GM18907 (cell line): ENCODE measurements at regions not wholly inside any gene's neighbourhood (a gene's known extent, or its start where the extent isn't known, plus 50 kb on each side); places are given as distances from the start of the nearest gene placed in this dataset.

Experiments
- ATAC-seq: cut with Tn5 transposase; IDR thresholded peaks from one replicate; pipeline ENCODE4 v1.9.1; 2021; ENCODE audit warnings: mild to moderate bottlenecking, moderate library complexity; ENCODE audit not compliant: unreplicated experiment

DNA sequence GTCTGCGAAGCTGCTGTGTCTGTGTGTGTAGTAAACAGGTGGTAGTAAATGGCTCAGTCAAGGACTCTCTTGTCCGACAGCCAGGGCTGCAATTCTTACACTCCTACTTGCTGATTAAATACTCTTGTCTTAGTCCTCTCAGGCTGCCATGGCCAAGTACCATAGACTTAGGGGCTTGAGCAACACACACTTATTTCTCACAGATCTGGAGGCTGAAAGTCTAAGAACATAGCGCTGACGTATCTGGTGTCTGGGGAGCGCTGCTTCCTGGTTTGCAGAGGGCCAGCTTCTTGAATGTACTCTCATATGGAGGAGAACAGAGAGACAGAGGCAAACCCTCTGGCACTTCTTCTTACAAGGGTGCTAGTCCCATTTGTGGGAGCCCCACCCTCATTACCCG is 411.0 kb downstream of the MED10 start:
- ATAC-seq: no peak

DNA sequence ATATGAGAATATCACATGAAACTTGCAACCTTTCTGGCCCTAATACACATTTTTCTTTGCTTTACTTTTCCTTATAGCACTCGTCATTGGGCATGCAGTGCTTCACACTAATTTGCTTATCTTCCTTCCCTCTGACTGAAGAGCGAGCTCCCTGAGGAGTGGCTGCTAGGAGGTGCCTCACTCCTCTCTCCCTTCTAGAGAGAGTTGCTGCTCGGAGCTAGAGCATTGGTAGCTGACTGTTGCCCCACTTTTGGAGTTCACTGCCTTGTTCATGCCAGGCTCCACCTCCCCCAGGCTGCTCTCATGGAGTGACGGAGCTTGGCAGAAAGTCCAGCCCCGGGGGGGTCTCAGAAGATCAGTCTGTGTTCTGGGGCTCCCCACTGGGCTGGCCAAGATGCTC is 413.2 kb downstream of the MED10 start:
- no peak for ATAC-seq

DNA sequence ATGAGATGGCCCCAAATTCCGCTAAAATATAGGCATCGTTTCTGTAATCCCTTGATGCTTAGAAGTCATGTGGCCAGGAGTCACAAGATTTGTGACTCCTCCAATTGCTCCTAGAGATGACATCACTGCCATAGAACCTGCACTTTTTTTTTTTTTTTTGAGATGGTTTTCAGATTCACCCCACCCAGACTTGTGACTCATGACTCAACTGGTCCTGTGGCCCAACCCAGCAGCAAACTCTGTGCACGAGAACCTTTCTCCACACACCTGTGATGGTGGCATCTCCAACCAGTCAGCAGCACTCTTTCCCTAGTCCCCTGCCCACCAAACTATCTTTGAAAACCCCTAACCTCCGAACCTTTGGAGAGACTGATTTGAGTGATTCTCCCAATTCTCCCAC is 414.0 kb downstream of the MED10 start:
- no peak for ATAC-seq

- no peak for ATAC-seq
Measured at GRCh38 chr5:5957737-5958136, 420.6 kb downstream of the MED10 start.

DNA sequence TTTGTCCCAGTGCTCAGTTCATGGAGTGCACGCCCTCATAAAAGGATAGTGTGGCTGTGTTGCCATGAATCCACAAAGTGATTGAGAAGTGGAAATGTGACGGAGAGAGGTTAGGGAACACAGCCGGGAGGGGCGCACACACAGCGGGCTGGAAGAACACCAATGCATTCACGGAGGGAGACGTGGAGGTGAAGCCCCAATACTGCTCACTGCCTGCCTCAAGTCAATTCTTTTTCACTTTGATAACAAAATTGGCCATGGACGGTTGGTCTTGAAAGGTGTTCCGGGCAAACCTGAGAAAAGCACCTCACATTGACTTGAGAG is 424.1 kb downstream of the MED10 start:
- ATAC-seq: no peak

DNA sequence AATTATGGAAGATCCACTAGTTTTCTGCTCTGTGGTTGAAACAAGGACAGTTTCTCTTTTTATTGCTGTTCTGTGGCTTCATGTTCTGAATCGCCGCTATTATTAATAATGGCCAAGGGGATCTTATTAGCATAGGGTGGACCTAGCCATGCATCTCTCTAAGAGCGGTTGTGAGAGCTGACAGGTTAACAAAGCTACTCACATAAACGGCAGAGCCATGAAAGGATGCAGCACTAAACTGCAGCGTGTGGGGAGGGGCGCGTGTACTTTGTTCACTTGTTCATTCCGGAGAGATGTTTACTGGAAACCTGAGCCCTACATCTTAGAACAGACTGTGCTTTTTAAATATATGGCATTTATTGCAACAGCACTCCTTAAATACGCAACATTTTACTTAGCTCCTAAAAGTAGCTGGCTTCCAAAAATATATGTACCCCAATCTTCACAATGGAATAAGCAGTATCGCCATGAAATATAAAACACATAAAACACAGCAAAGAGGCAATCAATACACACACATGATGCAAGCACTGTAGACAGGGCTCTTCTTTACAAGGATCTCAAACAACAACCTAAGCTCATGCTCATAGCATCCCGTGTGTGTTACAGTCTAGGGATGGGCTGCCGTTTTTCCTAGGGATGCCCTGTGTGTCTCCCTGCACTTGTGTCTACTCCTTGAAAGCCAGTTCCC is 424.6 kb downstream of the MED10 start:
- no peak for ATAC-seq

- ATAC-seq: no peak
Measured at GRCh38 chr5:5951953-5952352, 426.4 kb downstream of the MED10 start.

DNA sequence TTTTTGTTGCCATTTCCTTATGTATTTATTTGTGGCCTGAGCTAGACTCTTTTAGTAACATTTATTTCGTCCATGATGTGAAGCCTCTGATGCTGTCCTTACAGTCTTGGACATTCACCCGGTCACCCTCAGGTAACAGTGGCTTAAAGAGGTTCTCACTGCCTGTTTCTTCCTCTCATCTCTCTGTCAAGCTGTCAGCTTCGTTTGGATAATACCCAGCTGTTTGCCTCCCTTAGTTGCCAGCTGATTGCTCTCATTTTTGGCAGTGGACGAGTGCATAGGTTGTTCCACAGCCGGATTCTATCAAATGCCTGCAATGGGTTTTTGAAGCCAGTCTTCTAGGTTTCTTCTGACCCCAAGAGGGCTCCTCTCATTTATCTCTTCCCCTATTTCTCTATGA is 427.7 kb downstream of the MED10 start:
- no peak for ATAC-seq

- no peak for ATAC-seq
Measured at GRCh38 chr5:5941486-5941885, 436.9 kb downstream of the MED10 start.

DNA sequence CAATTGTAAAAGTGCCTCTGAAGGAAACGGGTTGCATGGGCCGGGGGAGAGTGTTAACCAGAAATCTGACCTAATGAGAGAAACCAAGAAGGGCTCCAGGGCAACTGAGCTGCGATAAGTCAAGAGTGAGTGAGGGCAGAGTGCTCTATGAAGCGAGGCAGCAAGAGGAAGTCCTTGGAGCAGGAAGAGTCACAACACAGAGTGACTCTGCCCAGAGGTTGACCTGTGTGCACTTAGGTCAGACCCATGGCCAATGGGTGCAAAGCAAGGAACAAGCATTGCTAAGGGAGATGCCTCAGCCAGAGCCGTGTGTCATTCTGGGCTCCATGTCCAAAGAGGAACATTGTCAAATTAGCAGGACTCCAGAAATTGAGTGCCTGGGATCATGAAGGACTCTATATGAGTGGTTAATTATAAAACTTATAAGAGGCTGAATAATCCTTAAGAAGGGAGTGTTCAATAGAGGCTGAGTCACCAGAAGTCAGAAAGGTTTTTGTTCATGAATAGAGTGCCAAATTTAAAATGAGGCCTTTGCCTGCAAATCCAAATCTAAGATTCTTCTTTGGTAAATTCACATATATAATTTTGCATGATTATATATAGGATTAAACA is 438.5 kb downstream of the MED10 start:
- ATAC-seq: no peak

GRCh38 chr5:5933651-5934050 is 444.7 kb downstream of the MED10 start:
- ATAC-seq: no peak

GRCh38 chr5:5932824-5933223 is 445.5 kb downstream of the MED10 start:
- no peak for ATAC-seq

DNA sequence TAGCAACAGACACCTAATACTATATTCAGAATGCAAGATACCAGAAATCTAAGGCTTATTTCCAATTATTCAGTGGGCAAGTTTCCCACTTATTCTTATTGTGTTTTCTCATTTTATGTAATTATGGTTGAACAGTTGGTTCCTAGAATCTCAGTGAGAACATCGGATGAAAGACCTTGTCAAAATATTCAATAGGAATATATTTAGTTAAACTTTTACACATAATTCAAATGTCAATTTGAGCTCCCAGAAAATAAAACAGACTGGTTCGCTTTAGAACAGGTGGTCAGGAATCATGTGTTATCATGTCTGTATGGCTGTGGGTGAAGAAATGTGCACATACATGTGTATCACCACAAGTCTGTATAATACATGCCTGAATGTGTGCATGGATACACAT is 447.8 kb downstream of the MED10 start:
- no peak for ATAC-seq

DNA sequence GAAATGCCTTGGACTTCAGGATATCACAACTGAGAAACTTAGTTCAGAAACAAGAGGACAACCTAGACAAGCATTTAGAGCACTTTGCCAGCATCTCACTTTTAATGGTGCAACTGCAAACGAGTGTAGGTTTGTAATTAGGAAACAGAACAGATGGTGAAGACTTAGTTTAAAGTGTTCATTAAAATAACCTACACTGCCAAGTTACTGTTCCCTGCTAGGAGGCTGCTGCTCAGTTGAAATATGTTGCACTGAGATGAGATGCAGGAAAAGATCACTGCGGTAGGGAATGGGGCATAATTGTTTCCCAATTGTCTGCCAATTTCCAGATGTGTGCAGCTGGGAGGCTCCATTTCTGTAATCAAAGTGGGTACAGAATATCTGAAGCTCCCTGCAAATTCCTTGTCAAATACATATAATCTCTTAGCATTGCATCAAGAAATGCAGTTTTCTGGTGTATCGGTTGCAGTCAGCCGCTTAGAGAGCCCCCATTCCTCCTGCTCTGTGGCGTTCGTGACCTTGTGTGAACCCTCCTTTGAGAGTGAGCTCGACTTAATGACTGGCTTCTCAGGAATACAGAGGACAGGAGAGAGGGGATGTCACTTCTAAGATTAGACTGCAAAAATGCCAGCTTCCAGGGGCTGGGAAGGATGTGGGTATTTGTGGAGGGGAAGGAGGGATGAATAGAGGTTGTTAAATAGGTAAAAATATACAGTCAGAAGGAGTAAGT is 448.9 kb downstream of the MED10 start:
- ATAC-seq: no peak

GRCh38 chr5:5925191-5925590 is 453.2 kb downstream of the MED10 start:
- ATAC-seq: no peak

DNA sequence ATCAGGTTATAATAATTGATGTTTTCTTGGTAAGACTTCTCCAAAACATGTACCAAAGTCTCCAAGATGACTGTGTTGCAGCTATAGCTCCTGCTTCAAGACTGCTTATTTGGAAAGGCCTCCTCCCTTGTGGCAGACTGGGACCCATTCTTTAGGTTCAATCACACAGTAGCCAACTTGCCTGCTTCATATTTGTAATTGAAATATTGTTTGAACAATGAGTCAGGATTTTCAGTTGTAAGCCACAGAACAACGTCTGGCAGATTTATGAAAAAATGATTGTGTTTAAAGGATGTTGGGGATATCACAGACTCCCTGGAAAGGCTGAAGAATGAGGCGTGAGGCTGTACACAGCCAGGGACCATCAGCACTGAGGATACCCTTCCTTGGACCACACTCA is 458.9 kb downstream of the MED10 start:
- no peak for ATAC-seq

- ATAC-seq: no peak
Measured at GRCh38 chr5:5906778-5907177, 471.6 kb downstream of the MED10 start.

DNA sequence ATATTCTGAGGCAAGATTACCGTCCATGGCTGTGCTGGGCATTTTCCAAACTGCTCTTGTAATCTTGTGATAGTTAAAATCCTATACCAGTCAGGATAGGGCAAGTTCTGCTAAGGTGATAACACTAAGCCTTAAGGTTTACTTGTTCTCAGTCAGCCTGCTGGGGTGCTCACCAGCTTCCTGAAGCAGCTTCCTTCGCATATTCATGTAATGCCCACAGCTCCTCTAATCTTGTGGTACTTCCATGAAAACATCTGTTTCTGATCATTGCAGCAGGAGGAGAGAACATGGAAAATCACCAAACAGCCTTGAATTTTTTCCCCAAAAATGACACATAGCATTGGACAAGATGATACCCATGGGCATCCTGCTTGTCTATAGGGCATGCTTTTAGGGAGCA is 473.2 kb downstream of the MED10 start:
- ATAC-seq: no peak

- no peak for ATAC-seq
Measured at GRCh38 chr5:5904113-5904512, 474.2 kb downstream of the MED10 start.

DNA sequence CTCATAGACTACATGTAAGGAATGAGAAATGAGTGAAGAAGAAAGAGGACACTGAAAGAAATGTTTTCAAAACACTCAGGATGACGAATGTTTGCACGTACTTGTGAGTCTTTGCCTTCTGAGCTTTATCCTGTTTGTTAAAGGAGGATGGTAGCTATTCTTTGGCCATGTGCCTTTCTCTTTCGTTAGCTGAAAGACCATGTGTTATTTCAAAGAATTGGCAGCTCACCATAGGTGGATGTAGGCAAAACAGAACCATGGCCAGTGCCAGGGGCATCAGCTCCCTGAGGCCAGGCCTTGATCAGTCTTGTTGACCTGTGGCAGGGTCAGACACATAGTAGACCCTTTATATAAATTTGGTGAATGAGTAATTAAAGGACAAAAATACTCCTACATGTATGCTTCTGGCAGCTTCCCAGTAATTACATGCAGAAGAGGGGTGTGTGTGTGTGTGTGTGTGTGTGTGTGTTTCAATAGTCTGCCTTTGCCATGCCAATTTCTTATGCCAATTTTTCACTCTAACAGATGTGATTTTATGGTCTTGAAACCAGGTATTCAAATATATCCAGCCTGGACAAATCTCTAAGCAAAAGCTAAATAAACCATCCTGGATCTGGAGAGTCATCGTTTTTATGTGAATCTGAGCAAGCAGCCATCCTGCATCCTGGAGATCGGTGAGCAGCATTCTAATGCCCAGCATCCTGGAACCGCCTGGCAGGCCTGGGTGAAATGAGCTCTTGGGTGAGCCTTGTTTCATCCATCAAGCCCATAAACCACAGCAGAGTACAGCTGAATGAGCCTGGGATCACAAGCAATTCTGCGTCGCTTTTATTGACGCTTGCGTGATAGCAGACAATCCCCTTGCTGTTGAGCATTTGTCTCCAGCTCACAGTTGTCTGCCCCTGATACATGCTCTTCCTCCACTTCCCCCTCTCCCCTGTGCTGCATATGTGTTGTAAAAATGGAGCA is 475.4 kb downstream of the MED10 start:
- ATAC-seq: no peak

DNA sequence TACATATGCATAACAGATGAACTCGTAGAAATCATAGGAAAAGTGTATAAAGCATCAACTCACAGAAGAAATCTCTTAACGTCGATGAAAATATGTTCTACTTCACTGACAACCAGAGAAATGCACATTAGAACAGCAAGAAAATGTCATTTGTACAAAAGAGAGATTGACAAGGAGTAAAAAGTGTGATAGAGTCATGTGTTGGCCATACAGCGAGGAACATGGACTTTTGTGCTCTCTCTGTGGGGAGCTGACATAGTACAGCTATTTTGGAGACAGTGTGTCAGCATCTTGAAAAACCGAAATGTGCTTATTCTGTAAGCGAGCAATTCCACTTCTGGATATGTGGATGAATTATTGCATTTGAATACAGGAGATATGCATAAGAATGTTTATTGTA is 477.9 kb downstream of the ICE1 start:
- ATAC-seq: no peak
